Mammary epithelial cell (primary cell): ENCODE measurements at regions not wholly inside any gene's neighbourhood (a gene's known extent, or its start where the extent isn't known, plus 50 kb on each side); places are given as distances from the start of the nearest gene placed in this dataset.
"Not testable (repeated sequence)": the region's sequence is repeated elsewhere in the genome, so short reads cannot be mapped to it uniquely, and the experiment has no call there.

Source experiments
- CTCF ChIP-seq, 2 donors: IDR thresholded peaks in 1 of 2; conservative IDR thresholded peaks in 1 of 2; 2 replicates each; pipeline ENCODE4 v1.5.1; 2011 to 2012; ENCODE audit warnings: inconsistent platforms in 2 of 2, low read length in 2 of 2, mild to moderate bottlenecking in 2 of 2, control low read depth in 1 of 2, low read depth in 1 of 2; ENCODE audit not compliant: insufficient read depth in 1 of 2; ENCODE audit errors: extremely low read depth in 1 of 2
- EZH2 ChIP-seq: IDR thresholded peaks from 2 replicates; pipeline ENCODE4 v1.6.1; 2012; ENCODE audit warnings: low read length, inconsistent platforms, borderline replicate concordance

GRCh38 chr5:124499818-124500217 lies 246.6 kb downstream of the ZNF608 start:
- TF ChIP-seq EZH2; CTCF (conservative IDR thresholded peaks at IDR 0.05 in 1 of 2, IDR thresholded peaks at IDR 0.05 in 1 of 2; ENCODE audit: extremely low read depth in 1 of 2, insufficient read depth in 1 of 2, low read depth in 1 of 2, low read length in 2 of 2): not testable (repeated sequence)
